H9 (cell line): ENCODE measurements at regions not wholly inside any gene's neighbourhood (a gene's known extent, or its start where the extent isn't known, plus 50 kb on each side); places are given as distances from the start of the nearest gene placed in this dataset.
A peak's percentile ranks its signal among the peaks of the same experiment; 100 is the strongest.

Experiments
- DNase-seq: peaks from one replicate; pipeline ENCODE4 v3.0.0-alpha.2; 2017
- H2AFZ ChIP-seq: one replicate; pipeline ENCODE4 v1.6.1; 2013; ENCODE audit warnings: mild to moderate bottlenecking, low read length, control low read depth, moderate library complexity
- H2AK5ac ChIP-seq: 2 replicates; pipeline ENCODE4 v1.6.1; 2013; ENCODE audit warnings: low read length, control low read depth, mixed read lengths; ENCODE audit not compliant: insufficient read length
- H2BK120ac ChIP-seq: one replicate; pipeline ENCODE4 v1.6.1; 2013; ENCODE audit warnings: low read depth, mild to moderate bottlenecking, low read length, control low read depth, inconsistent platforms; ENCODE audit not compliant: poor library complexity, severe bottlenecking
- H2BK12ac ChIP-seq: 2 replicates; pipeline ENCODE4 v1.6.1; 2013; ENCODE audit warnings: low read length, control low read depth, mixed read lengths, low read depth; ENCODE audit not compliant: insufficient read length
- H2BK15ac ChIP-seq: 2 replicates; pipeline ENCODE4 v1.6.1; 2013; ENCODE audit warnings: low read depth, low read length, control low read depth
- H2BK20ac ChIP-seq: one replicate; pipeline ENCODE4 v1.6.1; 2013; ENCODE audit warnings: low read depth, mild to moderate bottlenecking, low read length, control low read depth, inconsistent platforms; ENCODE audit not compliant: poor library complexity, severe bottlenecking
- H2BK5ac ChIP-seq: 2 replicates; pipeline ENCODE4 v1.6.1; 2013; ENCODE audit warnings: low read length, control low read depth, mixed read lengths; ENCODE audit not compliant: insufficient read length
- H3K14ac ChIP-seq: 2 replicates; pipeline ENCODE4 v1.6.1; 2013; ENCODE audit warnings: low read length, control low read depth; ENCODE audit not compliant: insufficient read depth
- H3K18ac ChIP-seq: 2 replicates; pipeline ENCODE4 v1.6.1; 2013; ENCODE audit warnings: low read depth, mild to moderate bottlenecking, mixed read lengths, low read length, control low read depth; ENCODE audit not compliant: insufficient read length
- H3K23ac ChIP-seq: 2 replicates; pipeline ENCODE4 v1.6.1; 2013; ENCODE audit warnings: low read length, control low read depth, mixed read lengths, low read depth; ENCODE audit not compliant: insufficient read length
- H3K23me2 ChIP-seq: 2 replicates; pipeline ENCODE4 v1.6.1; 2013; ENCODE audit warnings: low read depth, mild to moderate bottlenecking, mixed read lengths, low read length, control low read depth; ENCODE audit not compliant: insufficient read length, poor library complexity, severe bottlenecking
- H3K27ac ChIP-seq: 2 replicates; pipeline ENCODE4 v1.5.1; 2013; ENCODE audit warnings: low read length, control low read depth, mixed read lengths, low read depth; ENCODE audit not compliant: insufficient read length
- H3K27me3 ChIP-seq: 2 replicates; pipeline ENCODE4 v1.6.1; 2013; ENCODE audit warnings: low read length, control low read depth, inconsistent platforms; ENCODE audit not compliant: insufficient read depth
- H3K4ac ChIP-seq: 2 replicates; pipeline ENCODE4 v1.6.1; 2013; ENCODE audit warnings: low read depth, mild to moderate bottlenecking, control low read depth, inconsistent platforms, low read length, moderate library complexity
- H3K4me1 ChIP-seq: 2 replicates; pipeline ENCODE4 v1.6.1; 2013; ENCODE audit warnings: low read length, control low read depth, inconsistent platforms; ENCODE audit not compliant: insufficient read depth
- H3K4me2 ChIP-seq: 2 replicates; pipeline ENCODE4 v1.6.1; 2013; ENCODE audit warnings: low read length, control low read depth, mixed read lengths; ENCODE audit not compliant: insufficient read length, insufficient read depth
- H3K56ac ChIP-seq: 2 replicates; pipeline ENCODE4 v1.6.1; 2013; ENCODE audit warnings: low read depth, mild to moderate bottlenecking, mixed read lengths, low read length, control low read depth; ENCODE audit not compliant: insufficient read length
- H3K79me1 ChIP-seq: 2 replicates; pipeline ENCODE4 v1.6.1; 2013; ENCODE audit warnings: low read depth, mild to moderate bottlenecking, moderate library complexity, low read length, control low read depth, inconsistent platforms; ENCODE audit not compliant: insufficient read depth, poor library complexity, severe bottlenecking
- H3K79me2 ChIP-seq: 2 replicates; pipeline ENCODE4 v1.6.1; 2013; ENCODE audit warnings: low read length, control low read depth, inconsistent platforms; ENCODE audit not compliant: insufficient read depth
- H3K9ac ChIP-seq: 2 replicates; pipeline ENCODE4 v1.6.1; 2013; ENCODE audit warnings: low read length, control low read depth, mixed read lengths; ENCODE audit not compliant: insufficient read length; ENCODE audit errors: extremely low read depth
- H3K9me3 ChIP-seq: one replicate; pipeline ENCODE4 v1.6.1; 2013; ENCODE audit warnings: low read depth, low read length, inconsistent platforms; ENCODE audit not compliant: control insufficient read depth
- H3T11ph ChIP-seq: one replicate; pipeline ENCODE4 v1.6.1; 2013; ENCODE audit warnings: mild to moderate bottlenecking, low read length, control low read depth, inconsistent platforms
- H4K20me1 ChIP-seq: one replicate; pipeline ENCODE4 v1.6.1; 2013; ENCODE audit not compliant: control insufficient read depth, insufficient read length, insufficient read depth
- H4K5ac ChIP-seq: 2 replicates; pipeline ENCODE4 v1.6.1; 2013; ENCODE audit warnings: low read depth, mild to moderate bottlenecking, mixed read lengths, low read length, control low read depth; ENCODE audit not compliant: insufficient read length
- H4K8ac ChIP-seq: replicated peaks from 2 replicates; pipeline ENCODE4 v1.6.1; 2013; ENCODE audit warnings: low read length, control low read depth, mixed read lengths, low read depth; ENCODE audit not compliant: insufficient read length
- H4K91ac ChIP-seq: 2 replicates; pipeline ENCODE4 v1.6.1; 2013; ENCODE audit warnings: low read depth, mild to moderate bottlenecking, moderate library complexity, mixed read lengths, low read length, control low read depth; ENCODE audit not compliant: insufficient read length
- H3K27ac Mint-ChIP-seq, 3 experiments: 2 replicates in 2 of 3; 3 replicates in 1 of 3; pipeline ENCODE4 v1.8.0; 2020 to 2021; ENCODE audit warnings: mixed read lengths in 3 of 3, mild to moderate bottlenecking in 1 of 3, moderate library complexity in 1 of 3
- H3K27me3 Mint-ChIP-seq: 2 replicates; pipeline ENCODE4 v1.8.0; 2021; ENCODE audit warnings: low read depth, mild to moderate bottlenecking, moderate library complexity, mixed read lengths
- H3K36me3 Mint-ChIP-seq, 3 experiments: 2 replicates in 2 of 3; 3 replicates in 1 of 3; pipeline ENCODE4 v1.8.0; 2020 to 2021; ENCODE audit warnings: low read depth in 3 of 3, mixed read lengths in 3 of 3; ENCODE audit not compliant: insufficient read depth in 1 of 3
- H3K4me1 Mint-ChIP-seq, 2 experiments: 2 replicates each; pipeline ENCODE4 v1.8.0; 2020; ENCODE audit warnings: mixed read lengths in 2 of 2
- H3K4me3 Mint-ChIP-seq, 2 experiments: 2 replicates in 1 of 2; 3 replicates in 1 of 2; pipeline ENCODE4 v1.8.0; 2020 to 2021; ENCODE audit warnings: mild to moderate bottlenecking in 2 of 2, mixed read lengths in 2 of 2, moderate library complexity in 1 of 2
- H3K9me3 Mint-ChIP-seq, 2 experiments: 2 replicates in 1 of 2; 3 replicates in 1 of 2; pipeline ENCODE4 v1.8.0; 2020; ENCODE audit warnings: mild to moderate bottlenecking in 2 of 2, mixed read lengths in 2 of 2, moderate library complexity in 1 of 2
- WGBS: extraction: QIAGEN DNeasy Blood & Tissue Kit; methylation state at CpG from one replicate; pipeline ENCODE4 v1.1.7; 2013; ENCODE audit warnings: missing lambda C conversion rate, low lambda C conversion rate, mixed read lengths; ENCODE audit not compliant: insufficient read length; ENCODE audit errors: extremely low coverage; 5-methylcytosine and 5-hydroxymethylcytosine counted together
- TF ChIP-seq, protein P1 (sequence below): fragments of 200-600 bp; sonication (generic); conservative IDR thresholded peaks from 3 replicates; pipeline ENCODE4 v1.8.0; 2021; ENCODE audit warnings: antibody characterized with exemption, mild to moderate bottlenecking

DNA sequence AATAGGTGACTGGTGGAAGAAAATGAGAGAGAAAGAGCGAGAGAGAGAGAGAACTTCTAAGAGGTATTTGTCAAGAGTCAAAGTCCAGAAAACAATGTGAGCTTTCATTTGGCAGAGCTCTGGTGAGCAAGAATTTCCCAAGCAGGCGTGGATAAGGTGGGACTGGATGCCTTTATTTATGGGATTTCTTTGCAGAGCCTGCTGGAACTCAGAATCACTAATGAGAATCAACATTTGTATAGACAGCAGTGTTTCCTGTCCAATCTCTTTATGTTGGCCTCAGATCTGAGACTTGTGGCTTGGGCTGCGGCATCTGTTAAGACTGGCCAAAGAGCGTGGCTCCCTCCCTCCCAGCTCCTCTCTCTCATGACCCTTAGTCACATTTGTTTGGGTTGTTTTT, 67.9 kb upstream of the TBL1X start:
- no peak overlapping the region for H3K14ac ChIP-seq
- H2BK12ac ChIP-seq = no peak overlapping the region
- H3K4me2 ChIP-seq = no peak overlapping the region
- H2BK20ac ChIP-seq = no peak overlapping the region
- no peak overlapping the region for H3K18ac ChIP-seq
- H2BK120ac ChIP-seq = no peak overlapping the region
- H2BK5ac ChIP-seq = no peak overlapping the region
- H3K27ac ChIP-seq = no peak overlapping the region
- H3K79me1 ChIP-seq = no peaks in the 10 kb centered on the region
- H4K20me1 ChIP-seq = no peaks in the 10 kb centered on the region
- H3K23ac ChIP-seq = no peak overlapping the region
- H4K91ac ChIP-seq = no peak overlapping the region
- no peaks in the 10 kb centered on the region for H3K9me3 ChIP-seq
- no peaks in the 10 kb centered on the region for H3K27me3 Mint-ChIP-seq
- TF ChIP-seq, protein P1, sequence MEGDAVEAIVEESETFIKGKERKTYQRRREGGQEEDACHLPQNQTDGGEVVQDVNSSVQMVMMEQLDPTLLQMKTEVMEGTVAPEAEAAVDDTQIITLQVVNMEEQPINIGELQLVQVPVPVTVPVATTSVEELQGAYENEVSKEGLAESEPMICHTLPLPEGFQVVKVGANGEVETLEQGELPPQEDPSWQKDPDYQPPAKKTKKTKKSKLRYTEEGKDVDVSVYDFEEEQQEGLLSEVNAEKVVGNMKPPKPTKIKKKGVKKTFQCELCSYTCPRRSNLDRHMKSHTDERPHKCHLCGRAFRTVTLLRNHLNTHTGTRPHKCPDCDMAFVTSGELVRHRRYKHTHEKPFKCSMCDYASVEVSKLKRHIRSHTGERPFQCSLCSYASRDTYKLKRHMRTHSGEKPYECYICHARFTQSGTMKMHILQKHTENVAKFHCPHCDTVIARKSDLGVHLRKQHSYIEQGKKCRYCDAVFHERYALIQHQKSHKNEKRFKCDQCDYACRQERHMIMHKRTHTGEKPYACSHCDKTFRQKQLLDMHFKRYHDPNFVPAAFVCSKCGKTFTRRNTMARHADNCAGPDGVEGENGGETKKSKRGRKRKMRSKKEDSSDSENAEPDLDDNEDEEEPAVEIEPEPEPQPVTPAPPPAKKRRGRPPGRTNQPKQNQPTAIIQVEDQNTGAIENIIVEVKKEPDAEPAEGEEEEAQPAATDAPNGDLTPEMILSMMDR = no peak
- WGBS = no CpG with 5 or more reads among the region's 4 CpGs
- no peak overlapping the region for H3K4ac ChIP-seq
- no peak overlapping the region for H3T11ph ChIP-seq
- H3K4me1 Mint-ChIP-seq = no peaks in the 10 kb centered on the region
- H3K23me2 ChIP-seq = no peaks in the 10 kb centered on the region
- peak overlapping the region in 1 of 3 experiments; percentile 46; a peak in 1 of 7 replicates for H3K27ac Mint-ChIP-seq
- H3K27me3 ChIP-seq = no peaks in the 10 kb centered on the region
- no peak overlapping the region for H2AK5ac ChIP-seq
- H4K8ac ChIP-seq = no peak overlapping the region
- H3K9me3 Mint-ChIP-seq = peaks cover 0 to 51% of the 10 kb centered on the region in 2 experiments; a peak in 2 of 5 replicates
- no peak overlapping the region for H2AFZ ChIP-seq
- H2BK15ac ChIP-seq = no peak overlapping the region
- no peak overlapping the region for H4K5ac ChIP-seq
- H3K4me1 ChIP-seq = no peaks in the 10 kb centered on the region
- H3K36me3 Mint-ChIP-seq = no peaks in the 10 kb centered on the region; a peak in 1 of 7 replicates
- no peak overlapping the region for H3K56ac ChIP-seq
- H3K4me3 Mint-ChIP-seq = no peak overlapping the region
- no peak overlapping the region for H3K9ac ChIP-seq
- no peaks in the 10 kb centered on the region for H3K79me2 ChIP-seq
- DNase-seq = no peak
